HCT116 (cell line): ENCODE measurements at regions not wholly inside any gene's neighbourhood (a gene's known extent, or its start where the extent isn't known, plus 50 kb on each side); places are given as distances from the start of the nearest gene placed in this dataset.

ENCODE experiments used
- ATAC-seq: fragments of 200-7000 bp; cut with Tn5 transposase; 2 replicates; pipeline ENCODE4 v1.9.1; 2020; ENCODE audit warnings: mild to moderate bottlenecking, moderate library complexity
- BruUV-seq: library from RNA; stranded (reverse); fragments of 400-500 nt; replicated peaks from 2 replicates; lab custom pipeline; 2021; lab: Mats Ljungman, UMichigan
- CTCF ChIA-PET: fragments of 300-600 bp; sonication (Branson Sonifier 250); formaldehyde crosslinking; loops from one replicate; lab custom pipeline; 2021; ENCODE audit warnings: antibody characterized with exemption; lab: Charles Lee
- POLR2A ChIA-PET: fragments of 300-600, 350-600 bp; sonication (Branson Sonifier 250); formaldehyde crosslinking; loops from one replicate; lab custom pipeline; 2021; ENCODE audit warnings: antibody characterized with exemption; lab: Charles Lee
- RAD21 ChIA-PET, 2 experiments: fragments of 300-600 bp; sonication (Branson Sonifier 250); formaldehyde crosslinking; loops; one replicate each; lab custom pipeline; 2023; ENCODE audit warnings: low total read pairs in 2 of 2; ENCODE audit not compliant: uncharacterized antibody in 2 of 2, unreplicated experiment in 2 of 2, low non-redundant PET in 1 of 2; lab: Charles Lee
- DNase-seq: peaks from one replicate; pipeline ENCODE4 v3.0.0-alpha.2; 2010; ENCODE audit warnings: low read depth, low spot score
- H2AFZ ChIP-seq: fragments of 200-600 bp; shearing (Covaris generic), sonication (generic); 2 replicates; pipeline ENCODE4 v1.6.1; 2017; ENCODE audit warnings: low read depth, mixed run types, mixed read lengths, antibody characterized with exemption, low read length; ENCODE audit not compliant: poor library complexity, severe bottlenecking
- H3K27ac ChIP-seq: 2 replicates; pipeline ENCODE4 v1.5.1; 2012; ENCODE audit warnings: low read depth, low read length
- H3K27me3 ChIP-seq: fragments of 200-600 bp; sonication (generic); 2 replicates; pipeline ENCODE4 v1.6.1; 2016; ENCODE audit warnings: mixed run types, low read length, mixed read lengths; ENCODE audit not compliant: insufficient read depth
- H3K36me3 ChIP-seq, 2 experiments: fragments of 200-500 bp in 1 of 2; fragments of 200-600 bp in 1 of 2; sonication (Bioruptor generic) in 1 of 2; sonication (generic) in 1 of 2; 2 replicates each; pipeline versions ENCODE4 v1.5.1 to v1.6.1; 2014 to 2016; ENCODE audit warnings: low read length in 2 of 2, inconsistent platforms in 1 of 2, mixed read lengths in 1 of 2, mixed run types in 1 of 2; ENCODE audit not compliant: insufficient read depth in 2 of 2, control insufficient read depth in 1 of 2
- H3K4me1 ChIP-seq, 2 experiments: fragments of 200-600 bp in 1 of 2; sonication (generic) in 1 of 2; 2 replicates each; pipeline versions ENCODE4 v1.5.1 to v1.6.1; 2012 to 2017; ENCODE audit warnings: low read length in 2 of 2, inconsistent platforms in 1 of 2, mild to moderate bottlenecking in 1 of 2, mixed read lengths in 1 of 2, mixed run types in 1 of 2, moderate library complexity in 1 of 2; ENCODE audit not compliant: insufficient read depth in 2 of 2, control insufficient read depth in 1 of 2
- H3K4me2 ChIP-seq: fragments of 200-600 bp; sonication (generic); 2 replicates; pipeline ENCODE4 v1.6.1; 2017; ENCODE audit warnings: mixed run types, low read length, mixed read lengths
- H3K4me3 ChIP-seq, 2 experiments: fragments of 200-600 bp in 1 of 2; sonication (generic) in 1 of 2; replicated peaks in 1 of 2; 2 replicates each; pipeline ENCODE4 v1.5.1; 2011 to 2016; ENCODE audit warnings: low read length in 2 of 2, control low read depth in 1 of 2, low read depth in 1 of 2, mild to moderate bottlenecking in 1 of 2, mixed read lengths in 1 of 2, mixed run types in 1 of 2
- H3K79me2 ChIP-seq: fragments of 200-600 bp; sonication (generic); 2 replicates; pipeline ENCODE4 v1.6.1; 2017; ENCODE audit warnings: mild to moderate bottlenecking, mixed run types, low read length, moderate library complexity, mixed read lengths; ENCODE audit not compliant: insufficient read depth
- H3K9ac ChIP-seq: fragments of 200-600 bp; sonication (generic); 2 replicates; pipeline ENCODE4 v1.6.1; 2016; ENCODE audit warnings: low read length, mixed read lengths
- H3K9me2 ChIP-seq: fragments of 200-600 bp; sonication (generic), shearing (Covaris generic); 2 replicates; pipeline ENCODE4 v1.6.1; 2017; ENCODE audit warnings: mixed run types, mild to moderate bottlenecking, moderate library complexity; ENCODE audit not compliant: insufficient read depth
- H3K9me3 ChIP-seq, 2 experiments: fragments of 200-500 bp in 1 of 2; fragments of 200-600 bp in 1 of 2; sonication (Bioruptor generic) in 1 of 2; sonication (generic) in 1 of 2; 2 replicates each; pipeline ENCODE4 v1.6.1; 2014 to 2017; ENCODE audit warnings: low read length in 2 of 2, mixed read lengths in 2 of 2, inconsistent platforms in 1 of 2, low read depth in 1 of 2, mild to moderate bottlenecking in 1 of 2, mixed run types in 1 of 2, moderate library complexity in 1 of 2; ENCODE audit not compliant: control insufficient read depth in 1 of 2, insufficient read depth in 1 of 2
- H4K20me1 ChIP-seq: fragments of 200-600 bp; sonication (generic), shearing (Covaris generic); 2 replicates; pipeline ENCODE4 v1.6.1; 2017; ENCODE audit warnings: mixed run types, mild to moderate bottlenecking, moderate library complexity; ENCODE audit not compliant: insufficient read depth
- CBX3 ChIP-seq: IDR thresholded peaks from 2 replicates; pipeline ENCODE4 v1.6.1; 2012; ENCODE audit warnings: low read depth
- EGR1 ChIP-seq: IDR thresholded peaks from 2 replicates; pipeline ENCODE4 v1.6.1; 2012; ENCODE audit warnings: low read depth
- ELF1 ChIP-seq: IDR thresholded peaks from 2 replicates; pipeline ENCODE4 v1.6.1; 2012; ENCODE audit warnings: low read depth, borderline replicate concordance
- EZH2 ChIP-seq: fragments of 200-600 bp; sonication (generic); IDR thresholded peaks from 2 replicates; pipeline ENCODE4 v1.6.1; 2017; ENCODE audit warnings: antibody characterized with exemption, mixed run types
- POLR2A ChIP-seq: IDR thresholded peaks from 2 replicates; pipeline ENCODE4 v1.7.0; 2011; ENCODE audit warnings: borderline replicate concordance; ENCODE audit not compliant: insufficient read depth, insufficient read length; ENCODE audit errors: extremely low read depth
- POLR2AphosphoS5 ChIP-seq: IDR thresholded peaks from 2 replicates; pipeline ENCODE4 v1.6.1; 2011; ENCODE audit warnings: mild to moderate bottlenecking, low read depth, low read length, moderate library complexity
- RAD21 ChIP-seq: IDR thresholded peaks from 2 replicates; pipeline ENCODE4 v1.6.1; 2012; ENCODE audit warnings: low read depth, mild to moderate bottlenecking
- SRF ChIP-seq: IDR thresholded peaks from 2 replicates; pipeline ENCODE4 v1.6.1; 2012; ENCODE audit warnings: low read depth
- TCF7L2 ChIP-seq: IDR thresholded peaks from 2 replicates; pipeline ENCODE4 v1.7.0; 2011; ENCODE audit warnings: borderline replicate concordance, inconsistent platforms; ENCODE audit not compliant: insufficient read depth, insufficient read length; ENCODE audit errors: extremely low read depth
- YY1 ChIP-seq: IDR thresholded peaks from 2 replicates; pipeline ENCODE4 v1.6.1; 2011; ENCODE audit warnings: low read length, low read depth, moderate library complexity, mild to moderate bottlenecking; ENCODE audit not compliant: insufficient replicate concordance; ENCODE audit errors: extremely low read depth
- ZFX ChIP-seq: fragments of 450-650 bp; IDR thresholded peaks from 2 replicates; pipeline ENCODE4 v1.6.1; 2017
- ZNF274 ChIP-seq: fragments of 200-500 bp; sonication (Bioruptor generic); IDR thresholded peaks from 2 replicates; pipeline ENCODE4 v1.6.1; 2014; ENCODE audit warnings: mild to moderate bottlenecking, low read depth, low read length, inconsistent platforms
- intact Hi-C: fragments of 100-400 bp; cut with micrococcal nuclease; formaldehyde crosslinking; loops from 2 replicates; pipeline ENCODE4 v1.10.0; 2022
- TF ChIP-seq, protein P1 (sequence below): IDR thresholded peaks from 2 replicates; pipeline ENCODE4 v1.6.1; 2012; ENCODE audit warnings: low read depth
- TF ChIP-seq, protein P2 (sequence below), 3 experiments: fragments of 200-600 bp in 1 of 3; sonication (generic) in 1 of 3; IDR thresholded peaks in 2 of 3; conservative IDR thresholded peaks in 1 of 3; 2 replicates each; pipeline ENCODE4 v1.5.1; 2012 to 2017; ENCODE audit warnings: low read depth in 2 of 3, low read length in 2 of 3, antibody characterized with exemption in 1 of 3, borderline replicate concordance in 1 of 3, control low read depth in 1 of 3, mild to moderate bottlenecking in 1 of 3, mixed read lengths in 1 of 3, mixed run types in 1 of 3, moderate library complexity in 1 of 3; ENCODE audit not compliant: insufficient read depth in 1 of 3
- TF ChIP-seq, protein P3 (sequence below): IDR thresholded peaks from 2 replicates; pipeline ENCODE4 v1.6.1; 2012
- TF ChIP-seq, protein P4 (sequence below): IDR thresholded peaks from 2 replicates; pipeline ENCODE4 v1.6.1; 2011; ENCODE audit warnings: mild to moderate bottlenecking, low read length, moderate library complexity; ENCODE audit not compliant: insufficient replicate concordance; ENCODE audit errors: extremely low read depth

DNA sequence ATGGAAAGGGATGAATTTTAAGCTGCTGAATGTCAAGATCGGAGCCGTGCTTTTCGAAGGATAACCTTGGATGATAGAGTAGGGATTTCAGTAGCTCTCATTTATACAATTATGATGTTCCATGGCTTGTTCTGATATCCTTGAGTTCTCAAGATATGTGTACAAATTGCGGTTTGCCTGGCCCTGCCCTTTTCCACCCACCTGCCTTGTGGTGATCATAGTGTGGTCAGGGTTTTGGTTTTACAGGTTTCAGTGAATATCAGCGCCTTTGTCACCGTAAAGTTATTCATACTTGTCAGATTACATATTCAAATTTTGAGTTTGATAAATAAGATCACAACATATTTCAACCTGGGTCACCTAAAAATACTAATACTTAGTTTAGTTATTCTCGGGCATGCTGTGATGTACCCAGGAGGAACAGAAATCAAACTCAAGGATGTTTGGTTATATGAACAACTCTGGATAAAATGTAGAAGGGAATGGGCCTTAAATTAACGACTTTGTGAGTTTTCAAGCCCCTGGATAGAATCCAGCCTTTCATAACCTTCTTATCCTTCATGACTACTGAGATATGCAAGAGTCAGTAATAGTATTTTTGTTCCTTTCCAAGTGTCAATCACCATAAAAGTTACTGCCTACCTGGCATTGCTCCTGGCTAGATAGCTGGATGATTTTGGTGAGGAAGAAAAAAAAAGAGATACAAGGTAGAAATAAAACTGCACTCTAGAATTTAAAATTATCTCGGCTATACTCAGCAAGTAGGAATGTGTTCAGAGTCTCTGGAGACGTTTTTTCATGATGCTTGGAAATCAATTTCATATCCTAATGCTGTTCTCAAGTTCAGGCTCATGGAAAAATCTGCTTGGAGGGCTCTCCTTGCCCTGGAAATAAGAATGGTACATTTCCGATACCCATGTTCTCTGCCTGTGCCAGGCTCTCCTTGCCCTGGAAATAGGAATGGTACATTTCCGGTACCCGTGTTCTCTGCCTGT, 209.2 kb upstream of the TPRG1 start (continued):
- no peak for TF ChIP-seq POLR2AphosphoS5
- TF ChIP-seq POLR2A, result no peak
- TF ChIP-seq EZH2, result no peak
- no peak for TF ChIP-seq ZNF274

DNA sequence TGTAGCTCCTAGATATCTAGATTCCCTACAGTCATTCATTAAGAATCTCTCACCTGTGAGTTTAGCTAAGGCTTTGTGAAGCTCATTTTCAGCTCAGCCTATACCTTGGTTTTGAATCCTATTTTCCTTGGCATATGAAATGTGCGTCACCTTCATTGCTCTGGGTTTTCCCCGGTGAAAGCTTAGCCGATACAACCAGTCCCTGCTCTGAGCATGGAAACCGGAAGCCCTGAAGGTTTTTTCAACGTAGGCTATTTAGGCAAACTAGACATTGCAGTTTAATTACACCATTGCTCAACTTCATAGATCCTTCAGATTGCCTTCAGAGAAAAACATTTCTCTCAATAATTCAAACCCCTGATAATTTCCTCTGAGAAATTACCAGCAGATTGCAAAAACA, 206.8 kb upstream of the TPRG1 start:
- no peaks in the 10 kb centered on the region for H4K20me1 ChIP-seq
- RAD21 ChIA-PET, result no interaction called here
- no peak overlapping the region for H2AFZ ChIP-seq
- POLR2A ChIA-PET, result no interaction called here
- no TSS peak for BruUV-seq
- CTCF ChIA-PET, result interaction anchor here (1.0 kb wide), 1 partner anchor 10 kb away, joined by 4 read pairs; no protein-coding TSS in a partner anchor
- H3K9me2 ChIP-seq, result no peaks in the 10 kb centered on the region
- H3K4me1 ChIP-seq, result no peaks in the 10 kb centered on the region
- H3K79me2 ChIP-seq, result no peaks in the 10 kb centered on the region
- ATAC-seq (no peak), DNase-seq (no peak)
- intact Hi-C loops, result no loop called here
- H3K9ac ChIP-seq, result no peak overlapping the region
- no peaks in the 10 kb centered on the region for H3K27me3 ChIP-seq
- H3K4me2 ChIP-seq, result no peak overlapping the region
- H3K27ac ChIP-seq, result no peak overlapping the region
- no peaks in the 10 kb centered on the region for H3K36me3 ChIP-seq
- H3K9me3 ChIP-seq, result no peaks in the 10 kb centered on the region
- H3K4me3 ChIP-seq, result no peak overlapping the region
- TF ChIP-seq SRF (no peak), ZFX (no peak), ZNF274 (no peak), RAD21 (no peak), YY1 (no peak), ELF1 (no peak), EGR1 (no peak), CBX3 (no peak), TCF7L2 (no peak), POLR2A (no peak)
- TF ChIP-seq, protein P1, sequence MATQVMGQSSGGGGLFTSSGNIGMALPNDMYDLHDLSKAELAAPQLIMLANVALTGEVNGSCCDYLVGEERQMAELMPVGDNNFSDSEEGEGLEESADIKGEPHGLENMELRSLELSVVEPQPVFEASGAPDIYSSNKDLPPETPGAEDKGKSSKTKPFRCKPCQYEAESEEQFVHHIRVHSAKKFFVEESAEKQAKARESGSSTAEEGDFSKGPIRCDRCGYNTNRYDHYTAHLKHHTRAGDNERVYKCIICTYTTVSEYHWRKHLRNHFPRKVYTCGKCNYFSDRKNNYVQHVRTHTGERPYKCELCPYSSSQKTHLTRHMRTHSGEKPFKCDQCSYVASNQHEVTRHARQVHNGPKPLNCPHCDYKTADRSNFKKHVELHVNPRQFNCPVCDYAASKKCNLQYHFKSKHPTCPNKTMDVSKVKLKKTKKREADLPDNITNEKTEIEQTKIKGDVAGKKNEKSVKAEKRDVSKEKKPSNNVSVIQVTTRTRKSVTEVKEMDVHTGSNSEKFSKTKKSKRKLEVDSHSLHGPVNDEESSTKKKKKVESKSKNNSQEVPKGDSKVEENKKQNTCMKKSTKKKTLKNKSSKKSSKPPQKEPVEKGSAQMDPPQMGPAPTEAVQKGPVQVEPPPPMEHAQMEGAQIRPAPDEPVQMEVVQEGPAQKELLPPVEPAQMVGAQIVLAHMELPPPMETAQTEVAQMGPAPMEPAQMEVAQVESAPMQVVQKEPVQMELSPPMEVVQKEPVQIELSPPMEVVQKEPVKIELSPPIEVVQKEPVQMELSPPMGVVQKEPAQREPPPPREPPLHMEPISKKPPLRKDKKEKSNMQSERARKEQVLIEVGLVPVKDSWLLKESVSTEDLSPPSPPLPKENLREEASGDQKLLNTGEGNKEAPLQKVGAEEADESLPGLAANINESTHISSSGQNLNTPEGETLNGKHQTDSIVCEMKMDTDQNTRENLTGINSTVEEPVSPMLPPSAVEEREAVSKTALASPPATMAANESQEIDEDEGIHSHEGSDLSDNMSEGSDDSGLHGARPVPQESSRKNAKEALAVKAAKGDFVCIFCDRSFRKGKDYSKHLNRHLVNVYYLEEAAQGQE, result no peak
- TF ChIP-seq, protein P2, sequence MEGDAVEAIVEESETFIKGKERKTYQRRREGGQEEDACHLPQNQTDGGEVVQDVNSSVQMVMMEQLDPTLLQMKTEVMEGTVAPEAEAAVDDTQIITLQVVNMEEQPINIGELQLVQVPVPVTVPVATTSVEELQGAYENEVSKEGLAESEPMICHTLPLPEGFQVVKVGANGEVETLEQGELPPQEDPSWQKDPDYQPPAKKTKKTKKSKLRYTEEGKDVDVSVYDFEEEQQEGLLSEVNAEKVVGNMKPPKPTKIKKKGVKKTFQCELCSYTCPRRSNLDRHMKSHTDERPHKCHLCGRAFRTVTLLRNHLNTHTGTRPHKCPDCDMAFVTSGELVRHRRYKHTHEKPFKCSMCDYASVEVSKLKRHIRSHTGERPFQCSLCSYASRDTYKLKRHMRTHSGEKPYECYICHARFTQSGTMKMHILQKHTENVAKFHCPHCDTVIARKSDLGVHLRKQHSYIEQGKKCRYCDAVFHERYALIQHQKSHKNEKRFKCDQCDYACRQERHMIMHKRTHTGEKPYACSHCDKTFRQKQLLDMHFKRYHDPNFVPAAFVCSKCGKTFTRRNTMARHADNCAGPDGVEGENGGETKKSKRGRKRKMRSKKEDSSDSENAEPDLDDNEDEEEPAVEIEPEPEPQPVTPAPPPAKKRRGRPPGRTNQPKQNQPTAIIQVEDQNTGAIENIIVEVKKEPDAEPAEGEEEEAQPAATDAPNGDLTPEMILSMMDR (IDR thresholded peaks at IDR 0.05 in 2 of 3, conservative IDR thresholded peaks at IDR 0.05 in 1 of 3; ENCODE audit: borderline replicate concordance in 1 of 3, insufficient read depth in 1 of 3, low read depth in 2 of 3, low read length in 2 of 3), result no peak
- TF ChIP-seq, protein P3, sequence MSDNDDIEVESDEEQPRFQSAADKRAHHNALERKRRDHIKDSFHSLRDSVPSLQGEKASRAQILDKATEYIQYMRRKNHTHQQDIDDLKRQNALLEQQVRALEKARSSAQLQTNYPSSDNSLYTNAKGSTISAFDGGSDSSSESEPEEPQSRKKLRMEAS, result no peak
- TF ChIP-seq, protein P4, sequence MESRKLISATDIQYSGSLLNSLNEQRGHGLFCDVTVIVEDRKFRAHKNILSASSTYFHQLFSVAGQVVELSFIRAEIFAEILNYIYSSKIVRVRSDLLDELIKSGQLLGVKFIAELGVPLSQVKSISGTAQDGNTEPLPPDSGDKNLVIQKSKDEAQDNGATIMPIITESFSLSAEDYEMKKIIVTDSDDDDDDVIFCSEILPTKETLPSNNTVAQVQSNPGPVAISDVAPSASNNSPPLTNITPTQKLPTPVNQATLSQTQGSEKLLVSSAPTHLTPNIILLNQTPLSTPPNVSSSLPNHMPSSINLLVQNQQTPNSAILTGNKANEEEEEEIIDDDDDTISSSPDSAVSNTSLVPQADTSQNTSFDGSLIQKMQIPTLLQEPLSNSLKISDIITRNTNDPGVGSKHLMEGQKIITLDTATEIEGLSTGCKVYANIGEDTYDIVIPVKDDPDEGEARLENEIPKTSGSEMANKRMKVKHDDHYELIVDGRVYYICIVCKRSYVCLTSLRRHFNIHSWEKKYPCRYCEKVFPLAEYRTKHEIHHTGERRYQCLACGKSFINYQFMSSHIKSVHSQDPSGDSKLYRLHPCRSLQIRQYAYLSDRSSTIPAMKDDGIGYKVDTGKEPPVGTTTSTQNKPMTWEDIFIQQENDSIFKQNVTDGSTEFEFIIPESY, result no peak
